Osteocyte (in vitro differentiated cells): ENCODE measurements at regions not wholly inside any gene's neighbourhood (a gene's known extent, or its start where the extent isn't known, plus 50 kb on each side); places are given as distances from the start of the nearest gene placed in this dataset.

Experiments used
- DNase-seq: peaks from one replicate; pipeline ENCODE4 v3.0.0; 2021; ENCODE audit warnings: mixed read lengths; ENCODE audit not compliant: unreplicated experiment; ENCODE audit errors: extremely low spot score
- H3K27ac Mint-ChIP-seq: one replicate; pipeline ENCODE4 v1.8.0; 2021; ENCODE audit warnings: mild to moderate bottlenecking, mixed read lengths; ENCODE audit not compliant: unreplicated experiment
- H3K27me3 Mint-ChIP-seq: one replicate; pipeline ENCODE4 v1.8.0; 2021; ENCODE audit warnings: mixed read lengths; ENCODE audit not compliant: unreplicated experiment
- H3K36me3 Mint-ChIP-seq: one replicate; pipeline ENCODE4 v1.8.0; 2021; ENCODE audit warnings: mixed read lengths; ENCODE audit not compliant: unreplicated experiment
- H3K4me1 Mint-ChIP-seq: one replicate; pipeline ENCODE4 v1.8.0; 2021; ENCODE audit warnings: mixed read lengths; ENCODE audit not compliant: unreplicated experiment
- H3K4me3 Mint-ChIP-seq: one replicate; pipeline ENCODE4 v1.8.0; 2021; ENCODE audit warnings: mild to moderate bottlenecking, moderate library complexity, mixed read lengths; ENCODE audit not compliant: unreplicated experiment
- H3K9me3 Mint-ChIP-seq: one replicate; pipeline ENCODE4 v1.8.0; 2021; ENCODE audit warnings: mixed read lengths; ENCODE audit not compliant: unreplicated experiment
- TF ChIP-seq, protein P1 (sequence below): fragments of 200-600 bp; sonication (generic); IDR thresholded peaks from 2 replicates; pipeline ENCODE4 v1.5.0; 2021; ENCODE audit warnings: antibody characterized with exemption, mild to moderate bottlenecking, moderate library complexity

DNA sequence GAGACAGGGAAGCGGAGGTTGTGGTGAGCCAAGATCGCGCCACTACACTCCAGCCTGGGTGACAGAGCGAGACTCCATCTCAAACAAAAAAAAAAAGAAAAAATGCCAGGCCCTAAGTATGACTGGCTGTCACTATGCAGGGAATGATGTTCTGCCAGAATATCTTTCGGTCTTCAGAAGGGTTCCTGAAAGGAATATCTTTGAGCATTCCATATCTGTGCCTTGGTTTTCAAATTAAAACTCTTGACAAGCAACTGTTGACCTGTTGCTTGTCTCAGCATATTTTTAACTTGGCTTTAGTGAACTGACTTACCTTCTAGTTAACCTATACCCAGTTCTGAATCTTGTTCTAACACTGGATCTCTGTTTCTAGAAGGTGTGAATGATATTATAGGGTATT is 953.2 kb upstream of the FAM98A start:
- peaks cover 17% of the 10 kb centered on the region for H3K9me3 Mint-ChIP-seq
- no peak for DNase-seq
- no peaks in the 10 kb centered on the region for H3K27me3 Mint-ChIP-seq
- no peak overlapping the region for H3K27ac Mint-ChIP-seq
- TF ChIP-seq, protein P1, sequence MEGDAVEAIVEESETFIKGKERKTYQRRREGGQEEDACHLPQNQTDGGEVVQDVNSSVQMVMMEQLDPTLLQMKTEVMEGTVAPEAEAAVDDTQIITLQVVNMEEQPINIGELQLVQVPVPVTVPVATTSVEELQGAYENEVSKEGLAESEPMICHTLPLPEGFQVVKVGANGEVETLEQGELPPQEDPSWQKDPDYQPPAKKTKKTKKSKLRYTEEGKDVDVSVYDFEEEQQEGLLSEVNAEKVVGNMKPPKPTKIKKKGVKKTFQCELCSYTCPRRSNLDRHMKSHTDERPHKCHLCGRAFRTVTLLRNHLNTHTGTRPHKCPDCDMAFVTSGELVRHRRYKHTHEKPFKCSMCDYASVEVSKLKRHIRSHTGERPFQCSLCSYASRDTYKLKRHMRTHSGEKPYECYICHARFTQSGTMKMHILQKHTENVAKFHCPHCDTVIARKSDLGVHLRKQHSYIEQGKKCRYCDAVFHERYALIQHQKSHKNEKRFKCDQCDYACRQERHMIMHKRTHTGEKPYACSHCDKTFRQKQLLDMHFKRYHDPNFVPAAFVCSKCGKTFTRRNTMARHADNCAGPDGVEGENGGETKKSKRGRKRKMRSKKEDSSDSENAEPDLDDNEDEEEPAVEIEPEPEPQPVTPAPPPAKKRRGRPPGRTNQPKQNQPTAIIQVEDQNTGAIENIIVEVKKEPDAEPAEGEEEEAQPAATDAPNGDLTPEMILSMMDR = no peak
- no peaks in the 10 kb centered on the region for H3K4me1 Mint-ChIP-seq
- no peaks in the 10 kb centered on the region for H3K36me3 Mint-ChIP-seq
- no peak overlapping the region for H3K4me3 Mint-ChIP-seq

DNA sequence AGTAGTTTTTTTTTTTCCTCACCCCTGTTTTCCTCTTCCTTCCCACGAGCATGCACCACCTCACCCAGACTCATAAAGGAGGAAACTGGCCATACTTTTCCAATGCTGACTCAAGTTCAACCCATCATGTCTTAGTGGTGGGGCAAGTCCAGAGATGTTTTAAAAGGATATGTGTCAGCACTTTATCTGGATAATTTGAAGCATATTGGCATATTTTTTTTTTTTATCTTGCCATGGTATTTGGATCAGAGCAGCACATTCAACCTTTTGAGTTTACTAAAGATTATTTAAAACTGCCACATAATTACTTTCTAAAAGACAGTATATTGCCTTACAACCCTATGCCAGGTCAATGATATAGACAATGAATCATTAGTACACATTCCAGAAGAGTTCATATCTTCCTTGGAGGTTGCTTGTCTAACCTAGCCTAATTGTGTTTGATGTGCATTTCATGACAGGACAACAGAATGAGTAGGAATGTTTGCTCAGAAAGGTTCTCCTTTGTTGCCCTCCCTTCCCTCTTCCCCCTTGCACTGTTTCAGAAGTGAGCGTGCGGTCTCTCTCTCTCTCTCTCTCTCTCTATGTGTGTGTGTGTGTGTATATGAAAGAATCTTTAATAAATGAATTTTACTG is 950.7 kb upstream of the FAM98A start:
- Mint-ChIP-seq H3K9me3 (peaks cover 29% of the 10 kb centered on the region), H3K27me3 (no peaks in the 10 kb centered on the region), H3K27ac (no peak overlapping the region), H3K4me3 (no peak overlapping the region), H3K36me3 (no peaks in the 10 kb centered on the region), H3K4me1 (no peaks in the 10 kb centered on the region)
- DNase-seq = no peak
- TF ChIP-seq, protein P1 = no peak

DNA sequence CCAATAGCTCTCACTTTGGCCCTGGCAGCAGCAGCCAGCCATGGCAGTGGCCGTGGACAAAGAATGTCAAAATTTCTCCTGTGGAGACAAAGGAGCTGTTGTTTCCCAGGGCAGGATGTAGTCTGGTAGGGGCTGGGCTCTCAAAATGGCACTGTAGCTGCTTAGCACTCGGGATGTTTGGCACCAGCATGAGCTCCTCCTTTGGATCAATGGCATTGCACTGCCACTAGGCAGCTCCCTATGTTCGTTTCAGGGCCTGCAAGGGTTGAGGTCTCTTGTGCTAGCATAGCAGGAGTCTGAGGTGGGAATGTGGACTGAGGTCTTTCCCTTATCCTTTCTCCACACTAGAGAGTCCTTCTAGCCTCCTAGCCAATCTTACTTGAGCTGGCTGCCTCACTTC is 948.8 kb upstream of the FAM98A start:
- TF ChIP-seq, protein P1 = no peak
- H3K4me3 Mint-ChIP-seq = no peak overlapping the region
- H3K27me3 Mint-ChIP-seq = no peaks in the 10 kb centered on the region
- H3K27ac Mint-ChIP-seq = no peak overlapping the region
- no peaks in the 10 kb centered on the region for H3K4me1 Mint-ChIP-seq
- peaks cover 45% of the 10 kb centered on the region for H3K9me3 Mint-ChIP-seq
- no peaks in the 10 kb centered on the region for H3K36me3 Mint-ChIP-seq
- DNase-seq = no peak

DNA sequence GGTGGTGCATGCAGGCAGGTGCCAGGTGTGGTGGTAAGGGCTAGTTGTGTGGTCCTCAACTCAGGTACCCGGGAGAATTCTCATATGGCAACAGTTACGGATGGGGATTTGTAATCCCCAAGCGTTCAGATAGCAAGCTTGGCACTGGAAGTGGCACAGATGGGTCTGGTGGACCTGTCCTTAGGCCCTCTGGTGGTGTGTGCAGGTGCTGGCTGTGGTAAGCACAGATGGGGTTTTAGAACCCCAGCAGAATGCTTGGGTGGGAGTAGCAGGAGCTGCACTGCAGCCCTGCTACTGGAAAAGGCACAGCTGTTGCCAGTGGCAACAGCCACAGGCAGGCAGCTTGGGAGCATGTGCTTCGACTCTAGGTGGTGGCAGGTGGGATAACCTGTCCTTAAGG is 948.2 kb upstream of the FAM98A start:
- no peak for DNase-seq
- Mint-ChIP-seq H3K4me3 (no peak overlapping the region), H3K36me3 (no peaks in the 10 kb centered on the region), H3K4me1 (no peaks in the 10 kb centered on the region), H3K27me3 (no peaks in the 10 kb centered on the region), H3K9me3 (peaks cover 49% of the 10 kb centered on the region), H3K27ac (no peak overlapping the region)
- TF ChIP-seq, protein P1 = no peak

DNA sequence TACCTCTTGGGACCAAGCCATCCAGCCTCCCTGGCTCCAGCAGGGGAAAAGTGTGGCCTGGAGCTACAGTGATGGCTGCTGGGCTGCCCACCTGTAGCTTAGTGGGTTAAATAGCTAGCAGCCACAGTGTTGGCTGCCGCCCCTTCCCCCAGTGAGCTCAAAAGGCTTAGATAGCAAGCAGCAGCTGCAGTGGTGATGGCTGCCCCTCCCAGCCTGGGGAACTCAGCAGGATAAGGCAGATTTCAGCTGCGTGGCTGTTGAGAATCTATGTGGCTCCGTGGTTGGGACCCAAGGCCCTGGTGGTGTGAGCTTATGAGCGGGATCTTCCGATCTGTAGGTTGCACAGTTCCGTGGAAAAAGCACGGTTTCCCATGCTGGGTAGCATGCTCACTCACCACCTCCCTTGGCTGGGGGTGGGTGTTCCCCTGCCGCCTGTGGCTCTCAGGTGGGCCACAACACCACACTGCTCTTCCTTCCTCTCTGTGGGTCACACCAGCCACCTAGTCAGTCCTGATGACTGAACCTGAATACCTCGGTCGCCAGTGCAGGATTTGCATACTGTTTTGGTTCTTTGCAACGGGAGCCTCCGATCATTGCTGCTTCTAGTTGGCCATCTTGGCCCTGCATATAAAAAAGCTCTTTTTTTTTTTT is 946.5 kb upstream of the FAM98A start:
- no peak overlapping the region for H3K27ac Mint-ChIP-seq
- TF ChIP-seq, protein P1 = no peak
- H3K4me3 Mint-ChIP-seq = no peak overlapping the region
- H3K36me3 Mint-ChIP-seq = no peaks in the 10 kb centered on the region
- no peak for DNase-seq
- H3K9me3 Mint-ChIP-seq = peaks cover 57% of the 10 kb centered on the region
- no peaks in the 10 kb centered on the region for H3K27me3 Mint-ChIP-seq
- H3K4me1 Mint-ChIP-seq = no peaks in the 10 kb centered on the region
